ENCODE measurements at regions not wholly inside any gene's neighbourhood (a gene's known extent, or its start where the extent isn't known, plus 50 kb on each side); places are given as distances from the start of the nearest gene placed in this dataset.
"Not testable (repeated sequence)": the region's sequence is repeated elsewhere in the genome, so short reads cannot be mapped to it uniquely, and the experiment has no call there.

DNA sequence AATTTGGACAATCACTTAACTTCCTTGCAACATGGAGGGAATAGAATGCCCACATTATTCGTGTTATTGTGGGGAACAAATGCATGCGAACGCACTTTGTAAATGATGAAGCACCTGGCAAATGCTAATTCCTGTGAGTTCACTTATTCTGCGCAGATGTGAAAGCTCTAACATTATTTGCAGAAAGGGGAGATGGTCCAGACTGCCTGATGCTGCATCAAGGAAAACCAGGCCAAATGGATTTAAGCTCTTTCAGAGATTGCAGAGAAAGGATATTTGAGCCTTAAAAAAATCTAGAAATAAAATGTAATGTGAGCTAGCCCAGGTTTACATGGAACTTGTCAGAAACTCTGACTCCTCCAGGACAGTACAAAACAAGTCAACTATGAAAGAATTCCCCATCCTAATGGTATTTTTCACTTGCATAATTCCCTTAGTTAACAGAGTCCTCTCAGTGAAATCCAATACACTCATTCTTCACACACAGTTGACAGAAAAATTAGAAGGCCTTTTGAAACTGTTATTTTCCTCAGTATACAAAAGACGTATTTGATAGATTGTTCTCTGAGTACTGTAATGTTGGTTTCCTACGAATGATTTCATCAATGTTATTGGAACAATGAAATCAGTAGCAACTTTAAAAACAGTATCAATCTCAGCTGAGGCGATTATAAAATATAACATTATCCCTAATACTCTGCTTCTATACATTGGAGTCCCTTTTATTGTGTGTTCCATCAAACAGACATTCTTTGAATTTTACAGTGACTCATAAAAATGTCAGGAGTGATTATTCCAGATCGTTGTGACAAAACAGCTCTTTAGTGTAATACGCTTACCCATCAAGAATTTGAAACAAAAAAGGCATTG lies 136.3 kb upstream of the ANK3 start:
- ChIA-PET POLR2A (no interaction called here), CTCF (no interaction called here)

DNA sequence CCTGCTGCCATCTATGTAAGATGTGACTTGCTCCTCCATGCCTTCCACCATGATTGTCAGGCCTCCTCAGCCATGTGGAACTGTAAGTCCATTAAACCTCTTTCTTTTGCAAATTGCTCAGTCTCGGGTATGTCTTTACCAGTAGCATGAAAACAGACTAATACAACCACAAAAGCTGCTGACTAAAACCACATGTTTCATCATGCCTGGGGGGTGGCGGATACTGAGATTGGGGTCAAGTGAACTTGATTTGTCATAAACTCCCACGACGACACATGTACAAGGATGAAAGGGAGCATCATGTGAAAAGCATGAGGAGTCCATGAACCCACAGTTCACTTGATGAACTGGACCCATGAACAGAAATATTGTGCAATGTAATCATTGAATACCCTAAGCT lies 134.9 kb upstream of the ANK3 start:
- POLR2A ChIA-PET, result no interaction called here

GRCh38 chr10:60523371-60523770 lies 133.7 kb upstream of the ANK3 start:
- POLR2A ChIA-PET, CTCF ChIA-PET: not testable (repeated sequence)

More for the DNA sequence above, 134.9 kb upstream of the ANK3 start:
- CTCF ChIA-PET, result no interaction called here

GRCh38 chr10:60522617-60523016 lies 132.9 kb upstream of the ANK3 start:
- CTCF ChIA-PET, result no interaction called here
- POLR2A ChIA-PET, result no interaction called here

DNA sequence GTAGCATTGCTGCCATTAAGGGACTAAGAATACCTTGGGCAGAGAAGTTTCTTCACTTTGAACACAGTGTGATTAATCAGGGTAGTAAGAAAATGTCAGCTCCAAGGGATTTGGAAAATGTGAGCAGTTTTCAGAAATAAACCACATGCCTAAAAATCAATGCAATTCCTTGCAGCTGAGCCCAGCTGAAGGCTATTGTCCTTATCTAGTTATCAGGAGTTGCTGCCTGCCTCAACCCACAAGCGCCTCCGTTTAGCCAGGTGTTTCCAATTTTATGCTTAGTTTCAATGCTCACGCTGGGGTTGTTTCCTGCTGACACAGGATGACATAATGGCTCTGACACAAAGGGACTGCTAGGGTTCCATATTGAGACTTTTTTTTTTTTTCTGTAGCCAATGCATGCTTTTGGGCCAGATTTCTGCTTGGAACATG lies 132.3 kb upstream of the ANK3 start:
- CTCF ChIA-PET, result no interaction called here
- POLR2A ChIA-PET, result no interaction called here

- ChIA-PET CTCF (no interaction called here), POLR2A (no interaction called here)
Measured at GRCh38 chr10:60518745-60519144, 129.1 kb upstream of the ANK3 start.

DNA sequence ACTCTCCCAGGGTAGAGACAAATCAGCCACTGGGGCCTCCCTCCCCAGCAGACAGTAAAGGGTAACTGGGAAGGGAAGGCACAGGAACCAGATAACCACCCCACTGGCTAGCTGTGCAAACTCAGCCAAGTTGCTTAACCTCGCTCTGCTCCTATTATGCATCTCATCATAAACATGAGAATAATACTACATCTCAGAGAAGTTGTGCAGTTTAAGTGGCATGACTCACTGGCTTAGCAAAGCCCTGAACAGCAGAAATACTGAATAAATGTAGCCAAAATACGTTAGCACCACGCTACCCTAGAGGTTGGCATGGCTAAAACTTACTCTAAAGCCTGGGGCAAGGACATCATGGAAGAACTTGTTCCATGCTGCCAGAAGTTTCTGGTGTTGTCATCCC lies 128.1 kb upstream of the ANK3 start:
- ChIA-PET CTCF (no interaction called here), POLR2A (no interaction called here)

GRCh38 chr10:60513281-60513680 lies 123.6 kb upstream of the ANK3 start:
- ChIA-PET CTCF (no interaction called here), POLR2A (no interaction called here)

GRCh38 chr10:60511477-60512229 lies 122.0 kb upstream of the ANK3 start:
- CTCF ChIA-PET, result no interaction called here
- POLR2A ChIA-PET, result no interaction called here

- ChIA-PET CTCF (no interaction called here), POLR2A (no interaction called here)
Measured at GRCh38 chr10:60508831-60509230, 119.2 kb upstream of the ANK3 start.

DNA sequence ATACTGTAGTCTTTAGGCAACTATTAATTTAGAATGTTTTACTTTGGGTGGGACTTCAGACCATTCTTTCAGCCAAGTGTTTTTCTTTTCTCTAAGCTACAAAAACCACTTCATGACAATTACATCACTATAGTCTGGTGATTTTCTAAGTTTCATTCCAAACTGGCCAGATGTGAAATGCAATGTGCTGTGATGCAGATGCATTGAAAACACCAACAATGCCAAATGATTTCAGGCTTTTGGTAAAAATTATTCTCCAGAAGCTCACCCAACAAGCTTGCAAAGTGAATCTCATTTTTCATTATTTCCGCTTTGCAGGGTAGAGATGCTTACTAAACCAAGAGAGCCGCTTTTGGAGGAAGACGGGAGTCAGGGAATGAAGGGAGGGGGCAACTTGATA lies 118.4 kb upstream of the ANK3 start:
- POLR2A ChIA-PET, result no interaction called here
- CTCF ChIA-PET, result no interaction called here

DNA sequence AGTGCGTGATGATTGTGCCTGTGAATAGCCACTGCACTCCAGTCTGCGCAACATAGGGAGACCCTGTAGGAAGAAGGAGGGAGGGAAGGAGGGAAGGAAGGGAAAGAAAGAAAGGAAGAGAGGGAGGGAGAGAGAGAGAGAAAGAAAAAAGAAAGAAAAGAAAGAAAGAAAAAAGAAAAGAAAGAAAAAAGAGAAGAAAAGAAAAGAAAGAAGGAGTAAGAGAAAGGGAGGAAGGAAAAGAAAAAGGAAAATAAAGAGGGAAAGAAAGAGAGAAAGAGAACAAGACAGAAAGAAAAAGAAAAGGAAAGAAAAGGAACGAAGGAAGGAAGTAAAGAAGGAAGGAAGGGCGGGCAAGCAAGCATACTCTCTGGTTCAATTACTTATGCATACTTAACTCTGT lies 112.9 kb upstream of the ANK3 start:
- ChIA-PET POLR2A (no interaction called here), CTCF (no interaction called here)

GRCh38 chr10:60498985-60499384 lies 109.3 kb upstream of the ANK3 start:
- CTCF ChIA-PET, result no interaction called here
- POLR2A ChIA-PET, result no interaction called here

GRCh38 chr10:60497364-60497763 lies 107.7 kb upstream of the ANK3 start:
- ChIA-PET CTCF (no interaction called here), POLR2A (no interaction called here)

DNA sequence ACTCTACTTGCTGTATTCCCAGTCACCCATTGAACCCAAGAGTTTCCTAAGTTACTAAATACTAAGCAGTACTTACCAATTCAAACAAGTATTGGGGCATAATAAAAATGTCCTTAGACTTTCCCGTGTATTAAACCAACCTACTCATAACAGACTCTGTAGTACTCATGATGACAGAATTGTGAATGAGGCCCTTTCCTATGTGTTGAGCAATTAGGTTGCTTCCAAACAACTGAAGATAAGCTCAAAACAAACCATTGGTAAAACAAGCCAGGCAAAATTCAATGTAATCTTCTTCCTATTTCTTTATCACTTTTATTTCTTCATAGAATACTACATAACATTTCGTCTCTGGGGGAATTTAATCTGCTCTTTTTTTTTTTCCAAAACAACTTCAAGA lies 106.5 kb upstream of the ANK3 start:
- CTCF ChIA-PET, result interaction anchor here (0.8 kb wide), 1 partner anchor 243 kb away, joined by 3 read pairs; no protein-coding TSS in a partner anchor
- POLR2A ChIA-PET, result no interaction called here

- ChIA-PET POLR2A (no interaction called here), CTCF (interaction anchor here (0.8 kb wide), 1 partner anchor 244 kb away, joined by 3 read pairs; no protein-coding TSS in a partner anchor)
Measured at GRCh38 chr10:60495338-60496055, 105.8 kb upstream of the ANK3 start.

- POLR2A ChIA-PET, result no interaction called here
- CTCF ChIA-PET, result no interaction called here
Measured at GRCh38 chr10:60494774-60495173, 105.1 kb upstream of the ANK3 start.

DNA sequence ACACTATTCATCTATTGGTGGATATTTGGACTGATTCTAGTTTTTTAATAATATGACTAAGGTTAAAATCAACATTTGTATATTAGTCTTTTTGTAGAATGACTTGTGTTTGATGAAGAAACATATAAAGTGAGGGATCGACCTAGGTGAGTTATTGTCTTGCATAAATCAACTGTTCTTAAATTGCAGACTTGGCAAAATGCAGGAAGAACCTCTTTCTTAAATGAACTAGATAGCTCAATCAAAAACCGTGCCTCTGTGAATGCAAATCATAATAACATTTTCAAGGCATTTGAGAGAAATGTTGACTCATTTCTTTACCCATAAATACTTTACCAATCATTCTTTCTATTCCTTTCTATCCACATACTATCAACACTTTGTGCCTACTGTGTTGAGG lies 101.5 kb upstream of the ANK3 start:
- CTCF ChIA-PET, result no interaction called here
- POLR2A ChIA-PET, result no interaction called here

DNA sequence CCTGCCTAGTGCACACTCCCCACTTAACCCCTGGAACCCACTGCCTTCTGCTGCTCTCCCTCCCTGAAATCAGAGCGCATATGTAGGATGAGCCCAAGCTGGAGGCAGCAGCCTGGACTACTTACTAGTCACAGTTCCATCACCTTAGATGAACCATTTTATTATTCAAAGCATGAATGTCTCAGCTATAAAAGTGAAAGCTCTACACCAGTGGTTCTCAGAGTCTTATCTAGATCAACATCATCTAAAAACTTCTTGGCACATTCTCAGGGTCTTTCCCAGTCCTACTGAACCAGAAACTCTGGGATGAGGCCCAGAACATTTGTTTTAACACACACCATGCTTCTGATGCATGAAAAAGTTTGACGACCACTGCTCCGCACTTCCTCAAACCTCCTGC lies 100.3 kb upstream of the ANK3 start:
- ChIA-PET CTCF (no interaction called here), POLR2A (no interaction called here)

DNA sequence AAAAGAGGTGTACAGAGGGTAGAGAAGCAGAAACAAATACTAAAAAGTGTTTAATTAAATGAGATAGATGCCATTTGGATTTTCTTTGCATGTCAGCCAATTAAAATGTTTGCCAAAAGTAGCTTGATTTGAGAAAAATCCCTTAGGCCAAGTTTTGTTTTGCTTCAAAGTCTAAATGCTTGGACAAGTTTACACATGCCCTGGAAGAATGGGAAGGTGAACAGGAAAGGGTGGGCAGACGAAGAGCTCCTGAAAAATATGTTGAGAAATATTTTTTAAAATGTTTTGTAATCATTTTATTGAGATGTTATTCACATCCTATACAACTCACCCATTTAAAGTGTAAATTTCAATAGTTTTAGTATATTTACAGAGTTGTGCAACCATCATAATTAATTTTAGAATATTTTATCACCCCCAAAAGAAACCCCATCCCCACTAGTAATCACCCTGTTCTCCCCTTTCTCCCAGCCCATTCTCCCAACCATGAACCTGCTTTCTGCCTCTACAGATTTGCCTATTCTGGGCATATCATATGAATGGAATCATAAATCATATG lies 98.5 kb upstream of the ANK3 start:
- ChIA-PET CTCF (no interaction called here), POLR2A (no interaction called here)

DNA sequence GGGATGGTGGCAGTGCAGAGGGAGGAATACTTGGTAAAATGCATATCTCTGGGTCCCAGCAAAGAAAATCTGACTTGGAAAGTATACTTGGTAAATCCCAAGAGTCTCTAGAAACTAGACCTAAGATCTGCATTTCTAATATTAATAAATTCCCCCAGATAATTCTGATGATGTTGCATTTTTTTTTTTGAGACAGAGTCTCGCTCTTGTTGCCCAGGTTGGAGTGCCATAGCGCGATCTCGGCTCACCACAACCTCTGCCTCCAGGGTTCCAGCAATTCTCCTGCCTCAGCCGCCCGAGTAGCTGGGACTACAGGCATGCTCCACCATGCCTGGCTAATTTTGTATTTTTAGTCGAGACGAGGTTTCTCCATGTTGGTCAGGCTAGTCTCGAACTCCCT lies 97.9 kb upstream of the ANK3 start:
- CTCF ChIA-PET, result no interaction called here
- POLR2A ChIA-PET, result no interaction called here
